Kidney (tissue), 13 donors: ENCODE measurements at regions not wholly inside any gene's neighbourhood (a gene's known extent, or its start where the extent isn't known, plus 50 kb on each side); places are given as distances from the start of the nearest gene placed in this dataset.
A peak's percentile ranks its signal among the peaks of the same experiment; 100 is the strongest.

ENCODE experiments used
- DNase-seq, 5 donors: peaks; one replicate each; pipeline ENCODE4 v3.0.0-alpha.2; 2013 to 2020
- FAIRE-seq: peaks from 2 replicates; lab custom pipeline; 2012; peaks lifted over from hg19 to GRCh38; lab: Jason Lieb, UNC
- H3K27ac ChIP-seq, 2 donors: one replicate each; pipeline ENCODE4 v1.7.0; 2013; ENCODE audit warnings: low read depth in 2 of 2, low read length in 2 of 2, inconsistent platforms in 1 of 2
- H3K27me3 ChIP-seq: one replicate; pipeline ENCODE4 v1.7.1; 2013; ENCODE audit warnings: low read length, inconsistent platforms; ENCODE audit not compliant: control insufficient read depth, insufficient read depth
- H3K36me3 ChIP-seq, 3 donors: one replicate each; pipeline versions ENCODE4 v1.7.0 to v1.7.1; 2013; ENCODE audit warnings: low read length in 3 of 3, control low read depth in 1 of 3, inconsistent platforms in 1 of 3; ENCODE audit not compliant: insufficient read depth in 3 of 3, control insufficient read depth in 2 of 3
- H3K4me1 ChIP-seq, 3 donors: one replicate each; pipeline versions ENCODE4 v1.7.0 to v1.7.1; 2013; ENCODE audit warnings: low read length in 3 of 3, inconsistent platforms in 1 of 3, low read depth in 1 of 3; ENCODE audit not compliant: control insufficient read depth in 2 of 3, insufficient read depth in 2 of 3
- H3K4me3 ChIP-seq, 3 donors: one replicate each; pipeline versions ENCODE4 v1.7.0 to v1.8.1; 2013; ENCODE audit warnings: low read length in 3 of 3, control low read depth in 1 of 3, inconsistent platforms in 1 of 3
- H3K9ac ChIP-seq, 3 donors: one replicate each; pipeline versions ENCODE4 v1.7.0 to v1.7.1; 2013; ENCODE audit warnings: low read length in 3 of 3, control low read depth in 1 of 3, inconsistent platforms in 1 of 3
- H3K9me3 ChIP-seq, 3 donors: one replicate each; pipeline versions ENCODE4 v1.7.0 to v1.7.1; 2013; ENCODE audit warnings: low read length in 3 of 3, control low read depth in 1 of 3, inconsistent platforms in 1 of 3; ENCODE audit not compliant: control insufficient read depth in 2 of 3, insufficient read depth in 1 of 3
- CTCF ChIP-seq: IDR thresholded peaks from 3 replicates; pipeline ENCODE4 v1.5.1; 2012; ENCODE audit warnings: mild to moderate bottlenecking, moderate library complexity, borderline replicate concordance; ENCODE audit not compliant: insufficient read depth; ENCODE audit errors: extremely low read depth
- intact Hi-C: fragments of 100-400 bp; cut with DNase I; formaldehyde crosslinking; loops from one replicate; pipeline ENCODE4 v1.11.1; 2022
- donor health status: control.
- donor health status: control.
- donor health status: control.
- donor health status: control.
- donor health status: control.
- donor health status: DM: yes; HTN: yes; CAD: no.
- donor health status: Normal renal cell carcinoma (clear cell type).

- TF ChIP-seq CTCF, result no peak
- no peak for FAIRE-seq
- no peaks in the 10 kb centered on the region for H3K27me3 ChIP-seq
- intact Hi-C loops, result no loop called here
- H3K36me3 ChIP-seq, result no peaks in the 10 kb centered on the region
- no peaks in the 10 kb centered on the region for H3K4me1 ChIP-seq
- no peak overlapping the region for H3K27ac ChIP-seq
- H3K9ac ChIP-seq, result no peak overlapping the region
- H3K4me3 ChIP-seq, result no peak overlapping the region
- DNase-seq, result no peak
- H3K9me3 ChIP-seq, result no peaks in the 10 kb centered on the region
These were observed 79.8 kb upstream of the MC4R start for GRCh38 chr18:60452421-60452820.

- DNase-seq, result no peak
- H3K9ac ChIP-seq, result no peak overlapping the region
- no peaks in the 10 kb centered on the region for H3K9me3 ChIP-seq
- H3K4me3 ChIP-seq, result no peak overlapping the region
- intact Hi-C loops, result no loop called here
- no peak for TF ChIP-seq CTCF
- no peak overlapping the region for H3K27ac ChIP-seq
- FAIRE-seq, result no peak
- no peaks in the 10 kb centered on the region for H3K27me3 ChIP-seq
- no peaks in the 10 kb centered on the region for H3K4me1 ChIP-seq
- H3K36me3 ChIP-seq, result no peaks in the 10 kb centered on the region
These were observed 94.1 kb upstream of the MC4R start for GRCh38 chr18:60466677-60467076.

- no peak for FAIRE-seq
These were observed 97.0 kb upstream of the MC4R start for GRCh38 chr18:60469387-60470100.

More at GRCh38 chr18:60469387-60470100, 97.0 kb upstream of the MC4R start:
- H3K36me3 ChIP-seq, result no peaks in the 10 kb centered on the region
- peak in 2 of 5 donors; percentile 9 for DNase-seq
- TF ChIP-seq CTCF, result no peak
- H3K4me1 ChIP-seq, result no peaks in the 10 kb centered on the region
- H3K4me3 ChIP-seq, result no peak overlapping the region
- H3K9ac ChIP-seq, result no peak overlapping the region
- no peaks in the 10 kb centered on the region for H3K27me3 ChIP-seq
- H3K9me3 ChIP-seq, result no peaks in the 10 kb centered on the region
- intact Hi-C loops, result no loop called here
- no peak overlapping the region for H3K27ac ChIP-seq
